T-helper 2 cell treated with Interferon-gamma antibody and Interleukin-4, amounts not matched to agents 5 μg/mL and 100 μg/mL, for 36 hours (primary cell): ENCODE measurements at regions not wholly inside any gene's neighbourhood (a gene's known extent, or its start where the extent isn't known, plus 50 kb on each side); places are given as distances from the start of the nearest gene placed in this dataset.
"Not testable (repeated sequence)": the region's sequence is repeated elsewhere in the genome, so short reads cannot be mapped to it uniquely, and the experiment has no call there.

Source experiments
- DNase-seq: peaks from one replicate; pipeline ENCODE4 v3.0.0; 2021; ENCODE audit warnings: low spot score
- H3K27ac Mint-ChIP-seq: one replicate; pipeline ENCODE4 v1.8.0; 2021; ENCODE audit warnings: mild to moderate bottlenecking, mixed read lengths
- H3K27me3 Mint-ChIP-seq: one replicate; pipeline ENCODE4 v1.8.0; 2021; ENCODE audit warnings: low read depth, mixed read lengths
- H3K36me3 Mint-ChIP-seq: one replicate; pipeline ENCODE4 v1.8.0; 2021; ENCODE audit warnings: low read depth, mixed read lengths
- H3K4me1 Mint-ChIP-seq: one replicate; pipeline ENCODE4 v1.8.0; 2021; ENCODE audit warnings: low read depth, mixed read lengths
- H3K4me3 Mint-ChIP-seq: one replicate; pipeline ENCODE4 v1.8.0; 2022; ENCODE audit warnings: mild to moderate bottlenecking, moderate library complexity, mixed read lengths
- H3K9me3 Mint-ChIP-seq: one replicate; pipeline ENCODE4 v1.8.0; 2021; ENCODE audit warnings: mixed read lengths

- H3K27ac Mint-ChIP-seq = no peak overlapping the region
- H3K36me3 Mint-ChIP-seq = no peaks in the 10 kb centered on the region
- no peak for DNase-seq
- H3K27me3 Mint-ChIP-seq = no peaks in the 10 kb centered on the region
- no peak overlapping the region for H3K4me3 Mint-ChIP-seq
- peaks cover 6% of the 10 kb centered on the region for H3K9me3 Mint-ChIP-seq
- H3K4me1 Mint-ChIP-seq = no peaks in the 10 kb centered on the region
These were observed 880.8 kb upstream of the SLC35B3 start for GRCh38 chr6:9315966-9316650.

- no peak overlapping the region for H3K27ac Mint-ChIP-seq
These were observed 872.9 kb upstream of the SLC35B3 start for GRCh38 chr6:9308284-9308683.

GRCh38 chr6:9307786-9308185 is 872.4 kb upstream of the SLC35B3 start:
- DNase-seq = no peak
- no peaks in the 10 kb centered on the region for H3K9me3 Mint-ChIP-seq
- no peaks in the 10 kb centered on the region for H3K4me1 Mint-ChIP-seq
- H3K27ac Mint-ChIP-seq = no peak overlapping the region
- no peak overlapping the region for H3K4me3 Mint-ChIP-seq
- no peaks in the 10 kb centered on the region for H3K27me3 Mint-ChIP-seq
- H3K36me3 Mint-ChIP-seq = no peaks in the 10 kb centered on the region

More at GRCh38 chr6:9308284-9308683, 872.9 kb upstream of the SLC35B3 start:
- Mint-ChIP-seq H3K4me1 (no peaks in the 10 kb centered on the region), H3K4me3 (no peak overlapping the region), H3K27me3 (no peaks in the 10 kb centered on the region), H3K9me3 (no peaks in the 10 kb centered on the region), H3K36me3 (no peaks in the 10 kb centered on the region)
- DNase-seq = no peak

- Mint-ChIP-seq H3K27ac (no peak overlapping the region), H3K4me3 (no peak overlapping the region), H3K27me3 (no peaks in the 10 kb centered on the region), H3K9me3 (no peaks in the 10 kb centered on the region), H3K4me1 (no peaks in the 10 kb centered on the region), H3K36me3 (no peaks in the 10 kb centered on the region)
- DNase-seq = no peak
These were observed 871.8 kb upstream of the SLC35B3 start for GRCh38 chr6:9307187-9307586.

GRCh38 chr6:9295644-9296043 is 860.3 kb upstream of the SLC35B3 start:
- Mint-ChIP-seq H3K27ac (no peak overlapping the region), H3K4me3 (no peak overlapping the region), H3K27me3 (no peaks in the 10 kb centered on the region), H3K4me1 (no peaks in the 10 kb centered on the region), H3K9me3 (peaks cover 10% of the 10 kb centered on the region), H3K36me3 (no peaks in the 10 kb centered on the region)
- no peak for DNase-seq

- no peak overlapping the region for H3K4me3 Mint-ChIP-seq
- no peaks in the 10 kb centered on the region for H3K36me3 Mint-ChIP-seq
- H3K27ac Mint-ChIP-seq = no peak overlapping the region
- DNase-seq = no peak
- H3K9me3 Mint-ChIP-seq = peaks cover 10% of the 10 kb centered on the region
- no peaks in the 10 kb centered on the region for H3K4me1 Mint-ChIP-seq
- no peaks in the 10 kb centered on the region for H3K27me3 Mint-ChIP-seq
These were observed 857.6 kb upstream of the SLC35B3 start for GRCh38 chr6:9292975-9293374.

GRCh38 chr6:9290342-9290741 is 855.0 kb upstream of the SLC35B3 start:
- H3K27me3 Mint-ChIP-seq = not testable (repeated sequence)

GRCh38 chr6:9272671-9273070 is 837.3 kb upstream of the SLC35B3 start:
- Mint-ChIP-seq H3K36me3 (no peaks in the 10 kb centered on the region), H3K9me3 (no peaks in the 10 kb centered on the region), H3K4me1 (no peaks in the 10 kb centered on the region), H3K27me3 (no peaks in the 10 kb centered on the region), H3K27ac (no peak overlapping the region), H3K4me3 (no peak overlapping the region)
- DNase-seq = no peak

More at GRCh38 chr6:9290342-9290741, 855.0 kb upstream of the SLC35B3 start:
- not testable (repeated sequence) for H3K36me3 Mint-ChIP-seq, H3K4me1 Mint-ChIP-seq, H3K4me3 Mint-ChIP-seq, H3K9me3 Mint-ChIP-seq, H3K27ac Mint-ChIP-seq, DNase-seq

GRCh38 chr6:9266741-9267140 is 831.4 kb upstream of the SLC35B3 start:
- Mint-ChIP-seq H3K4me1 (no peaks in the 10 kb centered on the region), H3K4me3 (no peak overlapping the region), H3K27me3 (no peaks in the 10 kb centered on the region), H3K36me3 (no peaks in the 10 kb centered on the region), H3K9me3 (peaks cover 12% of the 10 kb centered on the region), H3K27ac (no peak overlapping the region)
- DNase-seq = no peak

GRCh38 chr6:9257215-9257614 is 821.9 kb upstream of the SLC35B3 start:
- H3K27ac Mint-ChIP-seq = no peak overlapping the region
- H3K36me3 Mint-ChIP-seq = no peaks in the 10 kb centered on the region
- H3K27me3 Mint-ChIP-seq = no peaks in the 10 kb centered on the region
- peaks cover 12% of the 10 kb centered on the region for H3K9me3 Mint-ChIP-seq
- no peak for DNase-seq
- H3K4me3 Mint-ChIP-seq = no peak overlapping the region
- no peaks in the 10 kb centered on the region for H3K4me1 Mint-ChIP-seq

GRCh38 chr6:9254251-9254650 is 818.9 kb upstream of the SLC35B3 start:
- no peaks in the 10 kb centered on the region for H3K4me1 Mint-ChIP-seq
- H3K27ac Mint-ChIP-seq = no peak overlapping the region
- H3K27me3 Mint-ChIP-seq = no peaks in the 10 kb centered on the region

GRCh38 chr6:9252799-9253198 is 817.5 kb upstream of the SLC35B3 start:
- no peaks in the 10 kb centered on the region for H3K36me3 Mint-ChIP-seq

More at GRCh38 chr6:9254251-9254650, 818.9 kb upstream of the SLC35B3 start:
- no peak for DNase-seq
- no peaks in the 10 kb centered on the region for H3K36me3 Mint-ChIP-seq
- H3K9me3 Mint-ChIP-seq = no peaks in the 10 kb centered on the region
- no peak overlapping the region for H3K4me3 Mint-ChIP-seq

GRCh38 chr6:9250852-9251251 is 815.5 kb upstream of the SLC35B3 start:
- Mint-ChIP-seq H3K4me1 (no peaks in the 10 kb centered on the region), H3K27me3 (no peaks in the 10 kb centered on the region), H3K4me3 (no peak overlapping the region), H3K36me3 (no peaks in the 10 kb centered on the region), H3K9me3 (no peaks in the 10 kb centered on the region), H3K27ac (no peak overlapping the region)
- DNase-seq = no peak

More at GRCh38 chr6:9252799-9253198, 817.5 kb upstream of the SLC35B3 start:
- Mint-ChIP-seq H3K27ac (no peak overlapping the region), H3K4me1 (no peaks in the 10 kb centered on the region), H3K27me3 (no peaks in the 10 kb centered on the region), H3K4me3 (no peak overlapping the region), H3K9me3 (no peaks in the 10 kb centered on the region)
- no peak for DNase-seq

- Mint-ChIP-seq H3K4me1 (no peaks in the 10 kb centered on the region), H3K9me3 (no peaks in the 10 kb centered on the region), H3K27me3 (no peaks in the 10 kb centered on the region), H3K4me3 (no peak overlapping the region), H3K36me3 (no peaks in the 10 kb centered on the region), H3K27ac (no peak overlapping the region)
- no peak for DNase-seq
These were observed 812.8 kb upstream of the SLC35B3 start for GRCh38 chr6:9248133-9248532.

GRCh38 chr6:9240861-9241260 is 805.5 kb upstream of the SLC35B3 start:
- DNase-seq = no peak
- no peak overlapping the region for H3K4me3 Mint-ChIP-seq
- H3K27ac Mint-ChIP-seq = no peak overlapping the region

More at GRCh38 chr6:9240861-9241260, 805.5 kb upstream of the SLC35B3 start:
- Mint-ChIP-seq H3K4me1 (no peaks in the 10 kb centered on the region), H3K36me3 (no peaks in the 10 kb centered on the region), H3K27me3 (no peaks in the 10 kb centered on the region), H3K9me3 (no peaks in the 10 kb centered on the region)
